Stomach smooth muscle (tissue), 2 donors: ENCODE measurements at regions not wholly inside any gene's neighbourhood (a gene's known extent, or its start where the extent isn't known, plus 50 kb on each side); places are given as distances from the start of the nearest gene placed in this dataset.

ENCODE experiments used
- H3K27ac ChIP-seq: one replicate; pipeline ENCODE4 v1.7.0; 2013; ENCODE audit warnings: mild to moderate bottlenecking, low read length, inconsistent platforms
- H3K27me3 ChIP-seq, 2 donors: one replicate each; pipeline ENCODE4 v1.7.0; 2013; ENCODE audit warnings: low read length in 2 of 2; ENCODE audit not compliant: insufficient read depth in 2 of 2, control insufficient read depth in 1 of 2
- H3K36me3 ChIP-seq, 2 donors: one replicate each; pipeline ENCODE4 v1.7.0; 2013; ENCODE audit warnings: low read length in 2 of 2; ENCODE audit not compliant: control insufficient read depth in 2 of 2, insufficient read depth in 2 of 2
- H3K4me1 ChIP-seq: one replicate; pipeline ENCODE4 v1.7.0; 2013; ENCODE audit warnings: low read length; ENCODE audit not compliant: control insufficient read depth, insufficient read depth
- H3K4me3 ChIP-seq, 2 donors: one replicate each; pipeline ENCODE4 v1.7.0; 2013; ENCODE audit warnings: low read length in 2 of 2
- H3K9ac ChIP-seq, 2 donors: one replicate each; pipeline ENCODE4 v1.7.0; 2013; ENCODE audit warnings: low read length in 2 of 2, mild to moderate bottlenecking in 1 of 2
- H3K9me3 ChIP-seq, 2 donors: one replicate each; pipeline ENCODE4 v1.7.0; 2013; ENCODE audit warnings: low read length in 2 of 2; ENCODE audit not compliant: control insufficient read depth in 2 of 2
- donor health status: healthy.
- donor health status: Pancreatic carcinoma.

DNA sequence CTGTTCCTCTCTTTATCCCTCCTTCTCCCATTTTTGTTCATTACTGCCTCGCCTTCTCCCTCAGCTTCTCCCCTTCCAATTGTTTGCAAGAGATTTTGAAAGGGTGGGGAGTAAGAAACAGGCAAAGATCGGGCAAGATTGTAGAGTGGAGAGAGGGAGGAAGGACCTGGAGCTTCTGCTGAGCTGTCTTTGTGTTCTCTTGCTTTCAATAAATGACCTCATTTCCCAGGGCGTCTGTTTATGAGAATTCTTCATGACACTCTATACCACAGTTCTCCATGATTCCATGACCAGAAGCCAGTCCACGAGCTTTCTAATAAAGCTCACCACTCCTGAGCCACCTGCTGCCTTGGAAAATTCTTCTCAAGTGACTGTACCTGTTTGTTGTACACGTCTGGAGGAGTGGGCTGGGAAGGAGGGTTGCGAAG is 50.0 kb upstream of the PLEKHG1 start:
- Histone ChIP-seq H3K4me1 (peaks cover 2% of the 10 kb centered on the region), H3K27ac (no peak overlapping the region)

More for the DNA sequence above, 50.0 kb upstream of the PLEKHG1 start:
- no peaks in the 10 kb centered on the region for H3K27me3 ChIP-seq
- no peaks in the 10 kb centered on the region for H3K36me3 ChIP-seq
- no peak overlapping the region for H3K9ac ChIP-seq
- no peaks in the 10 kb centered on the region for H3K9me3 ChIP-seq
- no peak overlapping the region for H3K4me3 ChIP-seq
